ENCODE measurements at regions not wholly inside any gene's neighbourhood (a gene's known extent, or its start where the extent isn't known, plus 50 kb on each side); places are given as distances from the start of the nearest gene placed in this dataset.

DNA sequence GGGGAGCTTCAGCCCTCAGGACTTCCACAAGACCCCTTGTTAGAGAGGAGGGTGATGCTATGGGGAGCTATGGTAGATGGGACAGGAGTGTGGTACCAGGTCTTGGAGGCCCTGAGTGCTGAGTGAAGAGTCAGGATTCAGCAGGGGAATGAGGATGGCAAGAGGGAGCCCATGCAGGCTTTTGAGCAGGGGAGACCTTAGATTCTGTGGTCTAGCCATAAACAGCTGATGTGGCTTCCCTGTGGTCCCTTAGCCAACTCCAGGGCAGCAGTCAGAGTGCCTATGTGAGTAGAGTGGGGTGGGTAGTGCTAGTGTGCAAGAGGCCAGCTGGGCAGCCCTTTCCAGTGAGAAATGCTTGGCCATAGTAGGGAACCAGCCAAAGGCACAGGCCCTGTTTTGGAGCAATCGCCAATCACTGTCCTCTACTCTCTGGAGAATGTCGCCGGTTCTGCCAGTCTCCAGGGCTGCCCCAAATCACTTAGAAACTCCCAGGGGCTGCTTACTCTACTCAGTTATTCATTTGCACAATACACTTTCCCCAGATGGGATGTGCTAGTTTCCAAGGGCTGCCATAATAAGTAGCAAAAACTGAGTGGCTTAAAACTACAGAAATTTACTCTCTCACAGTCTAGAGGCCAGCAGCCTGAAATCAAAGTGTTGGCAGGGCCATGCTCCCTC, 310.5 kb downstream of the SMAD2 start:
- TF ChIP-seq EZH2 (IDR thresholded peaks at IDR 0.05; ENCODE audit: borderline replicate concordance, low read length) (no peak), CTCF (conservative IDR thresholded peaks at IDR 0.05 in 1 of 2, IDR thresholded peaks at IDR 0.05 in 1 of 2; ENCODE audit: extremely low read depth in 1 of 2, insufficient read depth in 1 of 2, low read depth in 1 of 2, low read length in 2 of 2) (no peak)
